Adrenal gland (tissue), 9 donors: ENCODE measurements at regions not wholly inside any gene's neighbourhood (a gene's known extent, or its start where the extent isn't known, plus 50 kb on each side); places are given as distances from the start of the nearest gene placed in this dataset.

Source experiments
- DNase-seq, 7 donors: peaks; one replicate each; pipeline ENCODE4 v3.0.0-alpha.2; 2019 to 2020
- H3K27ac ChIP-seq, 5 donors: fragments of 200-600 bp; sonication (generic) in 4 of 5; 1 replicate in 3 of 5; 2 replicates in 2 of 5; pipeline versions ENCODE4 v1.5.1 to v1.8.0; 2016 to 2020; ENCODE audit warnings: mild to moderate bottlenecking in 1 of 5
- H3K27me3 ChIP-seq: fragments of 200-600 bp; 2 replicates; pipeline ENCODE4 v1.8.0; 2021
- H3K36me3 ChIP-seq, 2 donors: fragments of 200-600 bp; replicated peaks in 1 of 2; 1 replicate in 1 of 2; 2 replicates in 1 of 2; pipeline versions ENCODE4 v1.5.1 to v1.8.0; 2018 to 2022
- H3K4me1 ChIP-seq, 2 donors: fragments of 200-600 bp; replicated peaks in 1 of 2; 1 replicate in 1 of 2; 2 replicates in 1 of 2; pipeline versions ENCODE4 v1.5.1 to v1.8.0; 2018 to 2021
- H3K4me3 ChIP-seq, 4 donors: fragments of 200-600 bp; sonication (generic) in 3 of 4; one replicate each; pipeline ENCODE4 v1.5.1; 2016 to 2018
- H3K9me3 ChIP-seq, 3 donors: fragments of 200-600 bp; sonication (generic) in 1 of 3; replicated peaks in 1 of 3; 1 replicate in 2 of 3; 2 replicates in 1 of 3; pipeline versions ENCODE4 v1.5.1 to v1.8.0; 2016 to 2021
- POLR2A ChIP-seq, 2 donors: fragments of 450-650 bp; IDR thresholded peaks; one replicate each; pipeline ENCODE4 v1.6.1; 2017; ENCODE audit warnings: antibody characterized with exemption in 2 of 2, mild to moderate bottlenecking in 2 of 2, moderate library complexity in 1 of 2
- WGBS, 4 donors: extraction: QIAGEN DNeasy Blood & Tissue Kit in 2 of 4; methylation state at CpG; one replicate each; pipeline versions ENCODE4 v1.1.5 to v1.1.7; 2013 to 2017; 5-methylcytosine and 5-hydroxymethylcytosine counted together
- intact Hi-C, 2 donors: fragments of 100-400 bp; cut with DNase I; formaldehyde crosslinking; loops; one replicate each; pipeline versions ENCODE4 v1.14.1 to v1.15.0; 2022 to 2023
- TF ChIP-seq, protein P1 (sequence below), 6 experiments: fragments of 450-650 bp in 4 of 6; fragments of 200-600 bp in 2 of 6; sonication (generic) in 1 of 6; IDR thresholded peaks; 1 replicate in 5 of 6; 2 replicates in 1 of 6; pipeline versions ENCODE4 v1.5.1 to v1.8.0; 2016 to 2021; ENCODE audit warnings: antibody characterized with exemption in 6 of 6, mild to moderate bottlenecking in 2 of 6, moderate library complexity in 1 of 6
- donor health status: healthy with polysubstance abuse.
- donor health status: Bipolar disorder and iron deficiency.
- donor health status: DM: yes; HTN: yes; CAD: no.
- donor health status: DM: no; HTN: no; CAD: no.
- donor health status: DM: no; HTN: no; CAD: no.

DNA sequence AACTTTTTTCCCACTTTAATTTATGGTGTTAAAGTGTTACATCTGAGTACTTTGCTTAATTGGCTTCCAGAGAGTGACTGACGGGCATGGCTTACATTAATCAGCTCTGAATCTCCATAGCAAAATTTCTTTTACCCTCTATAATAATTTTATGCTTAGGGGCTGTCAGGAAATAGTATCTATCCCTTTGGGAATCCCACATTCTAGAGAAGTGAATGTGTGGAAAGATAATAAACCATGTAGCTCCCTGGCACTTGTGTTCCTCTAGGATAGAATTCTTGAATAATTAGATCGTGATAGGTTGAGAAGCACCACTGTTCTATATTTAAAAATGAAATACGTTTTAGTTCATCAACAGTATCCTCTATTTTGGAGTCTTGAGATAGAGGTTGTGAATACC is 89.6 kb downstream of the DNAJB9 start:
- intact Hi-C loops, result no loop called here
- 50 to 67% (median 59%) methylated on average over 3 of the region's 3 CpGs for WGBS, 4 donors

DNA sequence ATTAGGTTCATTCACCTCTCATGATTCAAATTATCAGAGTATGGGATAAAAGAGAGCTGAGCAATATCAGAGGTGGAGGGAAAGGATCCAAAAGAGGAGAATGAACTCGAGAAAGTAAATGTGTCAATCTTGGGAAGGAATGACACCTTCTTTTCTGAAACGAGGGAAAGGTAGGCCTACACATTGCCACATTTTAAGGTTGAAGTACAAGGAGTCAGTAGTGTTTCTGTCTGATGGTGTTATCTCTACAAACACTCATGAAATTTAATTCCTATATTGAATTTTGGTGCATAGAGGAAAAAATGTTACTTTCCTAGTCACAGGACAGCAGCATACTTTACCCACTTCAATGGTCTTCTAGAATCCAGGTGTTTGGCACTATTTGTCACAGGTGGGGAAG is 90.2 kb downstream of the DNAJB9 start:
- 29 to 47% (median 39%) methylated on average over 2 of the region's 2 CpGs for WGBS, 4 donors
- intact Hi-C loops, result no loop called here
- no peaks in the 10 kb centered on the region for H3K4me1 ChIP-seq
- H3K36me3 ChIP-seq, result no peaks in the 10 kb centered on the region
- H3K9me3 ChIP-seq, result no peaks in the 10 kb centered on the region
- H3K27ac ChIP-seq, result no peak overlapping the region
- no peak for DNase-seq
- TF ChIP-seq POLR2A (IDR thresholded peaks at IDR 0.05), result no peak
- TF ChIP-seq, protein P1, sequence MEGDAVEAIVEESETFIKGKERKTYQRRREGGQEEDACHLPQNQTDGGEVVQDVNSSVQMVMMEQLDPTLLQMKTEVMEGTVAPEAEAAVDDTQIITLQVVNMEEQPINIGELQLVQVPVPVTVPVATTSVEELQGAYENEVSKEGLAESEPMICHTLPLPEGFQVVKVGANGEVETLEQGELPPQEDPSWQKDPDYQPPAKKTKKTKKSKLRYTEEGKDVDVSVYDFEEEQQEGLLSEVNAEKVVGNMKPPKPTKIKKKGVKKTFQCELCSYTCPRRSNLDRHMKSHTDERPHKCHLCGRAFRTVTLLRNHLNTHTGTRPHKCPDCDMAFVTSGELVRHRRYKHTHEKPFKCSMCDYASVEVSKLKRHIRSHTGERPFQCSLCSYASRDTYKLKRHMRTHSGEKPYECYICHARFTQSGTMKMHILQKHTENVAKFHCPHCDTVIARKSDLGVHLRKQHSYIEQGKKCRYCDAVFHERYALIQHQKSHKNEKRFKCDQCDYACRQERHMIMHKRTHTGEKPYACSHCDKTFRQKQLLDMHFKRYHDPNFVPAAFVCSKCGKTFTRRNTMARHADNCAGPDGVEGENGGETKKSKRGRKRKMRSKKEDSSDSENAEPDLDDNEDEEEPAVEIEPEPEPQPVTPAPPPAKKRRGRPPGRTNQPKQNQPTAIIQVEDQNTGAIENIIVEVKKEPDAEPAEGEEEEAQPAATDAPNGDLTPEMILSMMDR (IDR thresholded peaks at IDR 0.05), result no peak
- no peak overlapping the region for H3K4me3 ChIP-seq
- no peaks in the 10 kb centered on the region for H3K27me3 ChIP-seq

More for the DNA sequence above, 89.6 kb downstream of the DNAJB9 start:
- no peak overlapping the region for H3K27ac ChIP-seq
- no peak for TF ChIP-seq POLR2A (IDR thresholded peaks at IDR 0.05)
- TF ChIP-seq, protein P1 (IDR thresholded peaks at IDR 0.05), result no peak
- H3K27me3 ChIP-seq, result no peaks in the 10 kb centered on the region
- H3K4me3 ChIP-seq, result no peak overlapping the region
- no peak for DNase-seq
- no peaks in the 10 kb centered on the region for H3K4me1 ChIP-seq
- no peaks in the 10 kb centered on the region for H3K36me3 ChIP-seq
- no peaks in the 10 kb centered on the region for H3K9me3 ChIP-seq

DNA sequence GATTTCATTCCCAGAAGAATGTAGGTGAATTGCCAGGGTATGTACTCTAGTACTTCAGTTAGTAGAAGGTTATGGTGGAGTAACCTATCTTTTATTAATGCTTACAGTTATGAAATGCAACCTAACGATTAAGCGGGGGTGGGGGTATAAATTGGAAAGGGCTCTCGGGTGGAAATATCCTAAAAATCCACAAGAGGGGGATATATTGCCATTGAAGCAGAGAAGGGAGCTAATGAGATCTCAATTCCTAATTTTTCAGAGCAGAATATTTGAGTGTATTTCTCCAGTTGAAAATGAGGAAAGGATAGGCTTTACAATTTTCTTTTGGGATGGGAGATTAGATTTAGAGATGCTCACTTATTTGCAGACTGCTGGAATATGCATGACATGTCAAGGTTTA is 90.8 kb downstream of the DNAJB9 start:
- 38 to 48% (median 46%) methylated on average over 3 of the region's 3 CpGs for WGBS, 4 donors
- TF ChIP-seq, protein P1 (IDR thresholded peaks at IDR 0.05), result peak in 1 of 6 experiments; percentile 11
- TF ChIP-seq POLR2A (IDR thresholded peaks at IDR 0.05), result no peak
- Histone ChIP-seq H3K36me3 (no peaks in the 10 kb centered on the region), H3K27ac (no peak overlapping the region), H3K4me3 (no peak overlapping the region), H3K4me1 (no peaks in the 10 kb centered on the region), H3K9me3 (no peaks in the 10 kb centered on the region), H3K27me3 (no peaks in the 10 kb centered on the region)
- intact Hi-C loops, result no loop called here
- no peak for DNase-seq

DNA sequence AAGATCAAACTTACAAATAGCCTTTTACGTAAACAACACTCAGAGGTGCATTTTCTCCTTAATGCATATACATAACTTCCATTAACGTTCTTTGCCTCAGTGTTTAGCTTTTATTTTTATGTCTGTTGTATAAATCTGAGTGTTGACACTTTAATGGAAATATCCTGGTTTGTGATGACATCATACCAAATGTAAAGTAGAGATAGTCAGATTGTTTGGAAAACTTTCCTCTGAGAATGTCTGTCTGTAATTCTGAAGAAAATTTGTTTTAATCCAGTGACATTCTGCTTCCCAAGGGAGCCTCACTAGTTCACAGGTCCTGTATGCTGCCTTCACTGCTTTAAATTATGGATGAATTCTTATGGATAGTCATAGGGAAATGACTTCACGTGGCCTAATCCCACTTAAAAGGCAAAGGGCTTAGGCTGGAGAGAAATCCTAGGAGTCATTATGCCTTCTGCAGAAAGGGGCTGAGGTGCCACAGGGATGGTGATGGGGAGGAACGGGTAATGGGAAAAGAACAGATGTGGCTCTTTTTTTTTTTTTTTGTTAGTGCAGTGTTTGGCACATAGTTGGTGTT is 93.2 kb downstream of the DNAJB9 start:
- H3K4me3 ChIP-seq, result no peak overlapping the region
- TF ChIP-seq, protein P1 (IDR thresholded peaks at IDR 0.05), result no peak
- no peak for TF ChIP-seq POLR2A (IDR thresholded peaks at IDR 0.05)
- no peaks in the 10 kb centered on the region for H3K4me1 ChIP-seq
- no peak overlapping the region for H3K27ac ChIP-seq
- no peaks in the 10 kb centered on the region for H3K9me3 ChIP-seq
- intact Hi-C loops, result no loop called here
- no peak for DNase-seq
- no peaks in the 10 kb centered on the region for H3K36me3 ChIP-seq
- WGBS, 4 donors, result 58 to 73% (median 68%) methylated on average over 4 of the region's 4 CpGs
- H3K27me3 ChIP-seq, result no peaks in the 10 kb centered on the region
